Tibial artery (tissue), 4 donors: ENCODE measurements at regions not wholly inside any gene's neighbourhood (a gene's known extent, or its start where the extent isn't known, plus 50 kb on each side); places are given as distances from the start of the nearest gene placed in this dataset.

Source experiments
- DNase-seq, 2 donors: peaks; one replicate each; pipeline ENCODE4 v3.0.0-alpha.2; 2019
- H3K27ac ChIP-seq, 2 donors: fragments of 200-600 bp; sonication (generic) in 1 of 2; 1 replicate in 1 of 2; 2 replicates in 1 of 2; pipeline ENCODE4 v1.5.1; 2018 to 2019; ENCODE audit warnings: mild to moderate bottlenecking in 1 of 2
- H3K27me3 ChIP-seq, 2 donors: fragments of 200-600 bp; sonication (generic) in 1 of 2; one replicate each; pipeline versions ENCODE4 v1.5.1 to v1.6.0; 2016 to 2019
- H3K36me3 ChIP-seq, 3 donors: fragments of 200-600 bp; sonication (generic) in 2 of 3; one replicate each; pipeline ENCODE4 v1.5.1; 2016 to 2019; ENCODE audit warnings: mild to moderate bottlenecking in 2 of 3
- H3K4me1 ChIP-seq, 4 donors: fragments of 200-600 bp; sonication (generic) in 2 of 4; 1 replicate in 3 of 4; 2 replicates in 1 of 4; pipeline ENCODE4 v1.5.1; 2016 to 2019
- H3K4me3 ChIP-seq, 2 donors: fragments of 200-600 bp; sonication (generic) in 1 of 2; 1 replicate in 1 of 2; 2 replicates in 1 of 2; pipeline ENCODE4 v1.5.1; 2018 to 2019; ENCODE audit warnings: mild to moderate bottlenecking in 2 of 2
- H3K9me3 ChIP-seq, 3 donors: fragments of 200-600 bp; sonication (generic) in 1 of 3; one replicate each; pipeline ENCODE4 v1.5.1; 2016 to 2019
- intact Hi-C: fragments of 100-400 bp; cut with DNase I; formaldehyde crosslinking; loops from one replicate; pipeline ENCODE4 v1.15.0; 2023; ENCODE audit warnings: low total_unique reads
- TF ChIP-seq, protein P1 (sequence below), 2 experiments: fragments of 200-600 bp in 1 of 2; fragments of 450-650 bp in 1 of 2; IDR thresholded peaks; one replicate each; pipeline ENCODE4 v1.5.1; 2017 to 2019; ENCODE audit warnings: antibody characterized with exemption in 2 of 2, mild to moderate bottlenecking in 1 of 2, moderate library complexity in 1 of 2

DNA sequence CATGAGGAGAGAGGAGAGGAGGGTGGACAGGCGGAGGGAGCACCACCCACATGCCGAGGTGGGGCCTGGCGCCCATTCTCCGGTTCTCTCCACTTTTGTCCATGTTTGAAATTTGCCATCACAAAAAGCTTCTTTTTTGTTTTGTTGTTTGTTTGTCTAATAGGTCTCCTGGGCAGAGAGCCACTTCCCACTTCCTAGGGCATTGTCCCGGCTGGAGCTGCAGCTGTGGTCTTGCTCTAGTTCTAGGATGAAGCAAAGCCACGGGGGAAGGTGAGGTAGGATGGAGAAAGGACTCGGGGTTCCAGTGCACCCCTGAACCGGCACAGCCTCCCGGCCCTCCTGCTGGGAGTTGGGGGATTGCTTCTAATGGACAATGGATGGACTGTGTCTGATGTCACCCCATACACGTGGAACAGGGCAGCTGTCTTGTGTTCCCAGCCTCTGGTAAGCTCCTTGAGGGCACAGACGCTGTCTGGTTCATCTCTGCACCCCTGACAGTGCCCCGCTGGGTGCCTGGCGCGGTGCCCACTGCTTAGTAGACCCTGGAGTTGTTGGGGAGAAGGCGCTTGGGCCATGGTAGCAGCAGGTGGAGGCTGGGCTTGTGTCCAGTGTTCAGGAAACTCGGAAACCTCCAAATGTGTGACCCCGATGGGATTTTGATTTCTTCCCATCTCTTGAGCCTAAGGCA, 278.4 kb downstream of the NDUFA10 start:
- intact Hi-C loops, result no loop called here
- Histone ChIP-seq H3K9me3 (no peaks in the 10 kb centered on the region), H3K36me3 (no peaks in the 10 kb centered on the region), H3K4me1 (peaks cover 0 to 7% (median 6%) of the 10 kb centered on the region in 4 donors), H3K4me3 (no peak overlapping the region), H3K27me3 (peaks cover 0 to 6% of the 10 kb centered on the region in 2 donors), H3K27ac (no peak overlapping the region)
- TF ChIP-seq, protein P1, sequence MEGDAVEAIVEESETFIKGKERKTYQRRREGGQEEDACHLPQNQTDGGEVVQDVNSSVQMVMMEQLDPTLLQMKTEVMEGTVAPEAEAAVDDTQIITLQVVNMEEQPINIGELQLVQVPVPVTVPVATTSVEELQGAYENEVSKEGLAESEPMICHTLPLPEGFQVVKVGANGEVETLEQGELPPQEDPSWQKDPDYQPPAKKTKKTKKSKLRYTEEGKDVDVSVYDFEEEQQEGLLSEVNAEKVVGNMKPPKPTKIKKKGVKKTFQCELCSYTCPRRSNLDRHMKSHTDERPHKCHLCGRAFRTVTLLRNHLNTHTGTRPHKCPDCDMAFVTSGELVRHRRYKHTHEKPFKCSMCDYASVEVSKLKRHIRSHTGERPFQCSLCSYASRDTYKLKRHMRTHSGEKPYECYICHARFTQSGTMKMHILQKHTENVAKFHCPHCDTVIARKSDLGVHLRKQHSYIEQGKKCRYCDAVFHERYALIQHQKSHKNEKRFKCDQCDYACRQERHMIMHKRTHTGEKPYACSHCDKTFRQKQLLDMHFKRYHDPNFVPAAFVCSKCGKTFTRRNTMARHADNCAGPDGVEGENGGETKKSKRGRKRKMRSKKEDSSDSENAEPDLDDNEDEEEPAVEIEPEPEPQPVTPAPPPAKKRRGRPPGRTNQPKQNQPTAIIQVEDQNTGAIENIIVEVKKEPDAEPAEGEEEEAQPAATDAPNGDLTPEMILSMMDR (IDR thresholded peaks at IDR 0.05), result no peak
- no peak for DNase-seq

DNA sequence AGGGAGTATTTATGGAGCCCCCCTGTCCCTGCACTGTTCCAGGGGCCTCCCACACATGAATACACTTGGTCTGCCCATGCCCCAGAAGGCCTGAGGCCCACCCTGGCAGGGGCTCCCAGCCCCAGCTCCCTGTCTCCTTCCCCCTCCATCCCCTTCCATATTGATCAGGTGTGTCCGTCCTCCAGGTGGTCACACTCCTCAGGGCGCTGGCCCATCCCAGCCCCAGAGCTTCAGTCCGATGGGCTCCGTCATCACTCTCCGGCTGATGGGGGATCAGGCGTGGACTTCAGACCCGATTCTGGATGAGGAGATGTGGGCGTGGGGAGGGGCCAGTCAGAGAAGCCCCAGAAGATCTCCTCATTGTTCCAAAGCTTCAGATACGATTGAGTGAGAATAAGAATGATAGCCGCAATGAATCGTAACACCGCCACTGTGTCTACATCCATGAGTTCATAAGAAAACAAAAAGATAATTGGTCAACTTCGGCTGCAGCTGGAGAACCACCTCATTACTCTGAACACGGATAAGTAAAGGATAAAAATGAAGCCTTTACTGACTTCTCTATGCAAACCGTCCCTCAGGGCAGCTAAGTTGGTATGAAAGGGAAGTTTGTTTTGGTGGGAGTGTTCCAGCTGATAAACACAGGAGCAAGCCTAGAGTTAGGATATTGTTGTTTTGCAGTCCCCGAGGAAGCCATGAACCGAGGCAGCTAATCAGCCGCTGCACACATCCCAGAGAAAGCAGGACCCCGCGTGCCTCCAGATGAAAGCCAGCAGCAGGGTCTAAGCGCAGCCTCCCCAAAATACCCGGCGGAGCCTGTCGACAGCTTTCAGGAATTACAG, 279.5 kb downstream of the NDUFA10 start:
- TF ChIP-seq, protein P1 (IDR thresholded peaks at IDR 0.05), result no peak
- H3K27ac ChIP-seq, result no peak overlapping the region
- intact Hi-C loops, result no loop called here
- no peak overlapping the region for H3K4me3 ChIP-seq
- DNase-seq, result no peak
- H3K27me3 ChIP-seq, result peaks cover 0 to 6% of the 10 kb centered on the region in 2 donors
- H3K4me1 ChIP-seq, result no peaks in the 10 kb centered on the region
- H3K9me3 ChIP-seq, result no peaks in the 10 kb centered on the region
- no peaks in the 10 kb centered on the region for H3K36me3 ChIP-seq

DNA sequence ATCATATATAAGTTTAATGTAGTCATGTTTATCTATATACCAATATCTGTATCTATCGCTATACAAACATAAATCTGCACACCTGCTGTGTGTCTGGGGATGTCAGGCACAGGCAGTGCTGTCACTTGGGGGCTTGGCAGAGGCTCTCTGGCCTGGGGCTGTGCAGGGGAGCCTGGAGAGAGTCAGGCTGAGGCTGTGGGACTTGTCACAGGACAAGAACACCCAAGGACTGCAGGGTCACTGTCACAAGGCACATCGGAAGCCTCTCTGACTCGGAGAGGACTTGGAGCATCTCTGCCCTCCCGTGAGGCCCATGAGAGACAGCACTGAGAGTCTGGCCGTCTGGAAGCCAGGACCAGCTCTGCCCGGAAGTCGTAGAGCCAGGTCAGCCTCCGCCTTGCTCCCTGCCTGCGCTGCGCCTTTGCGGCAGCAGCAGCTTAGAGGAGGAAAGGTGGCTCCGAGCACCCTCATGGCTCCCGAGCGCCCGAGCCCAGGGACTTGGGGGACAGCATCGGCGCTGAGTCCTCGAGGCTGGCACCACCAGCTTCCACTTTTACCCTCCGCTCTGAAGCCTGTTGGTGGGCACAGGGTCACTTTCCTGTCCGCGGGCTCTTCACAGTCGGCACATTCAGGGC, 280.3 kb downstream of the NDUFA10 start:
- H3K4me3 ChIP-seq, result no peak overlapping the region
- TF ChIP-seq, protein P1 (IDR thresholded peaks at IDR 0.05), result no peak
- no peaks in the 10 kb centered on the region for H3K36me3 ChIP-seq
- intact Hi-C loops, result no loop called here
- no peaks in the 10 kb centered on the region for H3K4me1 ChIP-seq
- peaks cover 0 to 6% of the 10 kb centered on the region in 2 donors for H3K27me3 ChIP-seq
- no peak overlapping the region for H3K27ac ChIP-seq
- no peak for DNase-seq
- no peaks in the 10 kb centered on the region for H3K9me3 ChIP-seq

DNA sequence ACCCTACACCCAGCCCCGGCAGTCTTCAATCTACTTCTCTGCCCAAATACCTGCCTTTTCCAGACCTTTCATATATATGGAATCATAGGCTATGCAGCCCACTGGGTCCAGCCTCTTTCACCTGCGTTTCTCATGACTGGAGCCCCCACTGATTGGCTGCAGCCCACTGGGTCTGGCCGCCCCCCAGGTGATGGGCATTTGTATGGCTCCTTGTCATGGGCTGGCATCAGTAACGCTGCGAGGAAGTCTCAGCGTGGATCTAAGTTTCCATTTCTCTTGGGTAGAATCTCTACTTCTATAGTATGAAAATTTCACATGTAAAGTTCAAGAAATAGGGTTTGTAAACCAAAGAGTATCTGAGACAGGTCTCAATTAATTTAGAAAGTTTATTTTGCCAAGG, 281.9 kb downstream of the NDUFA10 start:
- Histone ChIP-seq H3K4me3 (no peak overlapping the region), H3K27ac (no peak overlapping the region)
- intact Hi-C loops, result no loop called here

DNA sequence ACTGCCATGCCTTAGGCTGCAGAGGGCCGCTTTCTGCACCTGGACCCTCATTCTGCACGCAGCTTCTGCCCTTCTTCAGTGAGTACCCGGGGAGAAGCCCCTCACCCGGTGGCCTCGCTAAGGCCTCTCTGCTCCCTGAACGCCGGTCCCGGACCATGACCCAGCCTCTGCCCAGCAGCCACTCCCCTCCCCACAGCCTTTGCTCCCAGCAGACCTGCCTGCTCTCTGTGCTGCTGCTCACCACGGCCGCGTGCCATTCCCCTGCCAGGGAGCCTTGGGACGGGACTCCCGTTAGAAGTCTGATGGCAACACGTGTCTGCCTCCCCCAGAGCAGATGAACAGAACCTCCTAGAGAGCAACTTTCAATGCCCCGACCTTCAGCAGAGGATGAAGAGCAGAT, 282.8 kb downstream of the NDUFA10 start:
- H3K4me3 ChIP-seq, result no peak overlapping the region
- DNase-seq, result no peak
- no peaks in the 10 kb centered on the region for H3K4me1 ChIP-seq
- H3K36me3 ChIP-seq, result no peaks in the 10 kb centered on the region
- intact Hi-C loops, result no loop called here
- TF ChIP-seq, protein P1 (IDR thresholded peaks at IDR 0.05), result no peak
- peaks cover 0 to 8% of the 10 kb centered on the region in 2 donors for H3K27me3 ChIP-seq
- no peak overlapping the region for H3K27ac ChIP-seq
- no peaks in the 10 kb centered on the region for H3K9me3 ChIP-seq

More for the DNA sequence above, 281.9 kb downstream of the NDUFA10 start:
- Histone ChIP-seq H3K27me3 (peaks cover 0 to 8% of the 10 kb centered on the region in 2 donors), H3K36me3 (no peaks in the 10 kb centered on the region), H3K9me3 (no peaks in the 10 kb centered on the region), H3K4me1 (no peaks in the 10 kb centered on the region)
- TF ChIP-seq, protein P1 (IDR thresholded peaks at IDR 0.05), result no peak
- DNase-seq, result no peak
